H1 (cell line): ENCODE measurements at regions not wholly inside any gene's neighbourhood (a gene's known extent, or its start where the extent isn't known, plus 50 kb on each side); places are given as distances from the start of the nearest gene placed in this dataset.

ENCODE experiments used
- CTCF ChIA-PET: fragments of 300-600 bp; sonication (Branson Sonifier 250); formaldehyde crosslinking; loops from one replicate; lab custom pipeline; 2021; ENCODE audit not compliant: partially characterized antibody; lab: Charles Lee
- POLR2A ChIA-PET: fragments of 300-600 bp; sonication (Branson Sonifier 250); formaldehyde crosslinking; loops from one replicate; lab custom pipeline; 2021; ENCODE audit warnings: inconsistent platforms; ENCODE audit not compliant: partially characterized antibody; lab: Charles Lee
- DNase-seq, 2 experiments: peaks; one replicate each; pipeline versions ENCODE4 v3.0.0 to v3.0.0-alpha.2; 2010 to 2022; ENCODE audit warnings: low spot score in 2 of 2, low read depth in 1 of 2, mixed read lengths in 1 of 2
- FAIRE-seq: peaks from 2 replicates; lab custom pipeline; 2011; peaks lifted over from hg19 to GRCh38; lab: Jason Lieb, UNC
- H2AFZ ChIP-seq: 2 replicates; pipeline ENCODE4 v1.8.1; 2012; ENCODE audit warnings: low read length, inconsistent platforms
- H2AK5ac ChIP-seq: 2 replicates; pipeline ENCODE4 v1.6.1; 2013; ENCODE audit warnings: low read depth, low read length
- H2BK120ac ChIP-seq: replicated peaks from 2 replicates; pipeline ENCODE3; 2013; ENCODE audit warnings: low read depth, low read length, inconsistent platforms
- H2BK12ac ChIP-seq: 2 replicates; pipeline ENCODE4 v1.6.1; 2013; ENCODE audit warnings: low read depth, low read length
- H2BK15ac ChIP-seq: 2 replicates; pipeline ENCODE4 v1.6.1; 2013; ENCODE audit warnings: low read length
- H2BK20ac ChIP-seq: 2 replicates; pipeline ENCODE4 v1.6.1; 2013; ENCODE audit warnings: low read length
- H2BK5ac ChIP-seq: 2 replicates; pipeline ENCODE4 v1.6.1; 2013; ENCODE audit warnings: low read depth, low read length
- H3K14ac ChIP-seq: 2 replicates; pipeline ENCODE4 v1.6.1; 2013; ENCODE audit warnings: inconsistent platforms; ENCODE audit not compliant: insufficient read length
- H3K18ac ChIP-seq: 2 replicates; pipeline ENCODE4 v1.6.1; 2013; ENCODE audit warnings: low read length; ENCODE audit errors: extremely low read depth
- H3K23ac ChIP-seq: 2 replicates; pipeline ENCODE4 v1.6.1; 2013; ENCODE audit warnings: inconsistent platforms; ENCODE audit not compliant: insufficient read length
- H3K23me2 ChIP-seq: 2 replicates; pipeline ENCODE4 v1.6.1; 2013; ENCODE audit warnings: low read depth, low read length
- H3K27ac ChIP-seq: 2 replicates; pipeline ENCODE4 v1.6.1; 2011; ENCODE audit warnings: low read depth, low read length, inconsistent platforms
- H3K27me3 ChIP-seq, 4 experiments: replicated peaks in 1 of 4; 1 replicate in 1 of 4; 2 replicates in 3 of 4; pipeline versions ENCODE4 v1.6.1 to v1.8.1; 2011 to 2013; ENCODE audit warnings: low read length in 3 of 4, mild to moderate bottlenecking in 3 of 4, inconsistent platforms in 2 of 4, mixed read lengths in 2 of 4, moderate library complexity in 1 of 4; ENCODE audit not compliant: control insufficient read depth in 3 of 4, insufficient read depth in 3 of 4; ENCODE audit errors: extremely low read depth in 1 of 4
- H3K36me3 ChIP-seq, 4 experiments: 2 replicates each; pipeline versions ENCODE4 v1.6.1 to v1.8.1; 2011 to 2013; ENCODE audit warnings: mild to moderate bottlenecking in 4 of 4, low read length in 3 of 4, moderate library complexity in 2 of 4, control low read depth in 1 of 4, inconsistent platforms in 1 of 4; ENCODE audit not compliant: insufficient read depth in 4 of 4, control insufficient read depth in 2 of 4
- H3K4ac ChIP-seq: replicated peaks from 2 replicates; pipeline ENCODE3; 2013; ENCODE audit warnings: low read length, low read depth, mixed read lengths, inconsistent platforms; ENCODE audit not compliant: insufficient read length
- H3K4me1 ChIP-seq, 4 experiments: replicated peaks in 1 of 4; 1 replicate in 1 of 4; 2 replicates in 3 of 4; pipeline versions ENCODE4 v1.6.1 to v1.8.1; 2011 to 2013; ENCODE audit warnings: low read length in 3 of 4, inconsistent platforms in 2 of 4, mixed read lengths in 1 of 4; ENCODE audit not compliant: insufficient read depth in 4 of 4, control insufficient read depth in 3 of 4
- H3K4me2 ChIP-seq, 2 experiments: 2 replicates each; pipeline versions ENCODE4 v1.6.1 to v1.8.1; 2011 to 2013; ENCODE audit warnings: low read depth in 2 of 2, low read length in 2 of 2, control low read depth in 1 of 2, inconsistent platforms in 1 of 2, mild to moderate bottlenecking in 1 of 2; ENCODE audit not compliant: insufficient read depth in 1 of 2
- H3K4me3 ChIP-seq, 4 experiments: fragments of 200-600, 300-600 bp in 1 of 4; sonication (generic), shearing (Covaris generic), sonication (Bioruptor Twin) in 1 of 4; 2 replicates each; pipeline versions ENCODE4 v1.5.1 to v1.8.1; 2011 to 2016; ENCODE audit warnings: low read length in 4 of 4, low read depth in 3 of 4, control low read depth in 2 of 4, inconsistent platforms in 2 of 4, mild to moderate bottlenecking in 2 of 4, mixed read lengths in 1 of 4, moderate library complexity in 1 of 4; ENCODE audit not compliant: insufficient read depth in 2 of 4; ENCODE audit errors: extremely low read depth in 1 of 4
- H3K56ac ChIP-seq: replicated peaks from 2 replicates; pipeline ENCODE3; 2013; ENCODE audit warnings: low read depth, mild to moderate bottlenecking, mixed read lengths, low read length, inconsistent platforms; ENCODE audit not compliant: insufficient read length
- H3K79me1 ChIP-seq: 2 replicates; pipeline ENCODE4 v1.6.1; 2013; ENCODE audit warnings: low read depth, low read length, control low read depth
- H3K79me2 ChIP-seq, 2 experiments: 2 replicates each; pipeline versions ENCODE4 v1.6.1 to v1.8.1; 2012 to 2013; ENCODE audit warnings: low read length in 2 of 2, mild to moderate bottlenecking in 2 of 2, inconsistent platforms in 1 of 2; ENCODE audit not compliant: insufficient read depth in 2 of 2, control insufficient read depth in 1 of 2
- H3K9ac ChIP-seq, 4 experiments: replicated peaks in 1 of 4; 1 replicate in 1 of 4; 2 replicates in 3 of 4; pipeline versions ENCODE4 v1.6.1 to v1.8.1; 2011 to 2013; ENCODE audit warnings: low read depth in 3 of 4, low read length in 3 of 4, control low read depth in 2 of 4, mild to moderate bottlenecking in 2 of 4, moderate library complexity in 2 of 4, inconsistent platforms in 1 of 4; ENCODE audit errors: extremely low read depth in 1 of 4
- H3K9me3 ChIP-seq, 2 experiments: 2 replicates each; pipeline versions ENCODE4 v1.6.1 to v1.8.1; 2012 to 2013; ENCODE audit warnings: mild to moderate bottlenecking in 2 of 2, moderate library complexity in 2 of 2, control low read depth in 1 of 2, inconsistent platforms in 1 of 2, low read depth in 1 of 2, low read length in 1 of 2, mixed read lengths in 1 of 2; ENCODE audit not compliant: insufficient read depth in 2 of 2
- H4K20me1 ChIP-seq, 2 experiments: replicated peaks in 1 of 2; 2 replicates each; pipeline versions ENCODE3 to v1.8.1; 2011 to 2013; ENCODE audit warnings: inconsistent platforms in 2 of 2, low read length in 2 of 2, mild to moderate bottlenecking in 1 of 2; ENCODE audit not compliant: insufficient read depth in 2 of 2, control insufficient read depth in 1 of 2
- H4K5ac ChIP-seq: 2 replicates; pipeline ENCODE4 v1.6.1; 2013; ENCODE audit warnings: low read length, low read depth, mixed read lengths, inconsistent platforms; ENCODE audit not compliant: insufficient read length
- H4K8ac ChIP-seq: 2 replicates; pipeline ENCODE4 v1.8.0; 2013; ENCODE audit warnings: mild to moderate bottlenecking, moderate library complexity, low read length, inconsistent platforms; ENCODE audit not compliant: insufficient read depth; ENCODE audit errors: extremely low read depth
- H4K91ac ChIP-seq: replicated peaks from 2 replicates; pipeline ENCODE3; 2013; ENCODE audit warnings: low read length, mixed read lengths, inconsistent platforms; ENCODE audit not compliant: insufficient read length
- GABPA ChIP-seq: IDR thresholded peaks from 2 replicates; pipeline ENCODE4 v1.6.1; 2011; ENCODE audit warnings: mild to moderate bottlenecking, low read length, moderate library complexity, borderline replicate concordance; ENCODE audit not compliant: insufficient read depth
- POLR2AphosphoS5 ChIP-seq: IDR thresholded peaks from 2 replicates; pipeline ENCODE4 v1.6.1; 2011; ENCODE audit warnings: low read depth, low read length
- TCF12 ChIP-seq: IDR thresholded peaks from 2 replicates; pipeline ENCODE4 v1.6.1; 2011; ENCODE audit warnings: low read depth, mild to moderate bottlenecking, low read length
- WGBS, 2 experiments: shearing (Covaris generic) in 1 of 2; methylation state at CpG; one replicate each; pipeline versions ENCODE4 v1.1.6 to v1.1.7; 2013 to 2015; ENCODE audit warnings: low lambda C conversion rate in 2 of 2, mixed read lengths in 2 of 2, inconsistent platforms in 1 of 2, low coverage in 1 of 2, missing lambda C conversion rate in 1 of 2; ENCODE audit not compliant: insufficient replicate concordance in 2 of 2, insufficient coverage in 1 of 2, insufficient read length in 1 of 2; ENCODE audit errors: extremely low coverage in 1 of 2, missing lambda C conversion rate in 1 of 2; 5-methylcytosine and 5-hydroxymethylcytosine counted together

DNA sequence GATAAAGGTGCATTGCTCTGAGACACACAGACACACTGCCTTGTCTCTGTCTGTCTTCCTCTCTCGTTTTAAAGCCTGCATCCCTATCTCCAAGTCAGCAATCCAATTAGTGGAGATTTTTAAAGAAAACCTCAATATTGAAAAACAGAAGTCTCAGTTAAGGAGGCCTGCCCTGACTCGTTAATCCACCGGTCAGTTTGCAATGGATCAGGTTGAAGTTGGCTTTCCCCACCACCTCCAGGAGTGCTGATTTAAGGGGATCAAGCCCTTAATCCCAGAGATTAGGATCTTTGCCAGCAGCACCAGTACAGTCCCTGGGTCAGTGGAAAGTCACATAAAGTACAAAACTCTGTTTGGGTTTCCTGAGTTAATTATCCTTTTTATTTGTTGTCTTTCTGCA, 271.1 kb upstream of the ASIC2 start:
- H3K56ac ChIP-seq = no peak overlapping the region
- H4K20me1 ChIP-seq = no peaks in the 10 kb centered on the region
- H2BK120ac ChIP-seq = no peak overlapping the region
- no peak overlapping the region for H2BK15ac ChIP-seq
- FAIRE-seq (no peak), DNase-seq (no peak)
- no peak overlapping the region for H3K4ac ChIP-seq
- H2BK12ac ChIP-seq = no peak overlapping the region
- H3K4me1 ChIP-seq = no peaks in the 10 kb centered on the region
- no peak overlapping the region for H3K27ac ChIP-seq
- no peak overlapping the region for H3K9ac ChIP-seq
- ChIA-PET CTCF (interaction anchor here (0.9 to 3.1 kb wide), 4 partner anchors 12 to 88 kb away, joined by 3 to 26 read pairs (median 4); no protein-coding TSS in a partner anchor), POLR2A (no interaction called here)
- H3K4me3 ChIP-seq = no peak overlapping the region
- H2BK5ac ChIP-seq = no peak overlapping the region
- H3K18ac ChIP-seq = no peak overlapping the region
- H2AK5ac ChIP-seq = no peak overlapping the region
- H3K14ac ChIP-seq = no peak overlapping the region
- H4K91ac ChIP-seq = no peak overlapping the region
- no peaks in the 10 kb centered on the region for H3K36me3 ChIP-seq
- H3K23ac ChIP-seq = no peak overlapping the region
- H2BK20ac ChIP-seq = no peak overlapping the region
- H3K79me1 ChIP-seq = no peaks in the 10 kb centered on the region
- no peak overlapping the region for H3K4me2 ChIP-seq
- H3K9me3 ChIP-seq = peaks cover 4 to 6% of the 10 kb centered on the region in 2 experiments; a peak in 2 of 4 replicates
- WGBS, 2 experiments = 90% methylated on average over 3 of the region's 3 CpGs; no CpG with 5 or more reads in 1 of the 2 experiments
- no peaks in the 10 kb centered on the region for H3K23me2 ChIP-seq
- H4K8ac ChIP-seq = no peak overlapping the region
- H3K79me2 ChIP-seq = no peaks in the 10 kb centered on the region
- no peak overlapping the region for H4K5ac ChIP-seq
- no peaks in the 10 kb centered on the region for H3K27me3 ChIP-seq
- TF ChIP-seq TCF12 = no peak
- TF ChIP-seq POLR2AphosphoS5 = no peak
- TF ChIP-seq GABPA = no peak
- H2AFZ ChIP-seq = no peak overlapping the region
